Glutamatergic neuron (in vitro differentiated cells): ENCODE measurements at regions not wholly inside any gene's neighbourhood (a gene's known extent, or its start where the extent isn't known, plus 50 kb on each side); places are given as distances from the start of the nearest gene placed in this dataset.

Source experiments
- DNase-seq: peaks from one replicate; pipeline ENCODE4 v3.0.0; 2022
- H3K27ac Mint-ChIP-seq: one replicate; pipeline ENCODE4 v1.8.0; 2020; ENCODE audit warnings: mild to moderate bottlenecking, mixed read lengths, inconsistent platforms; ENCODE audit not compliant: unreplicated experiment
- H3K27me3 Mint-ChIP-seq: one replicate; pipeline ENCODE4 v1.8.0; 2020; ENCODE audit warnings: mild to moderate bottlenecking, moderate library complexity, mixed read lengths, inconsistent platforms; ENCODE audit not compliant: unreplicated experiment
- H3K36me3 Mint-ChIP-seq: one replicate; pipeline ENCODE4 v1.8.0; 2020; ENCODE audit warnings: mild to moderate bottlenecking, mixed read lengths, inconsistent platforms; ENCODE audit not compliant: unreplicated experiment
- H3K4me1 Mint-ChIP-seq: one replicate; pipeline ENCODE4 v1.8.0; 2020; ENCODE audit warnings: mild to moderate bottlenecking, low read depth, mixed read lengths, inconsistent platforms; ENCODE audit not compliant: unreplicated experiment
- H3K4me3 Mint-ChIP-seq: one replicate; pipeline ENCODE4 v1.8.0; 2020; ENCODE audit warnings: mild to moderate bottlenecking, mixed read lengths, inconsistent platforms; ENCODE audit not compliant: unreplicated experiment
- H3K9me3 Mint-ChIP-seq: one replicate; pipeline ENCODE4 v1.8.0; 2020; ENCODE audit warnings: mild to moderate bottlenecking, moderate library complexity, mixed read lengths, inconsistent platforms; ENCODE audit not compliant: unreplicated experiment
- CTCF ChIP-seq: fragments of 200-600 bp; sonication (generic); IDR thresholded peaks from one replicate; pipeline ENCODE4 v1.5.0; 2021; ENCODE audit not compliant: partially characterized antibody, unreplicated experiment

GRCh38 chr22:27509132-27509920 is 292.2 kb downstream of the MN1 start:
- Mint-ChIP-seq H3K4me3 (no peak overlapping the region), H3K9me3 (peaks cover 2% of the 10 kb centered on the region), H3K36me3 (no peaks in the 10 kb centered on the region), H3K27ac (no peak overlapping the region), H3K4me1 (no peaks in the 10 kb centered on the region), H3K27me3 (peaks cover 1% of the 10 kb centered on the region)
- DNase-seq = no peak
- TF ChIP-seq CTCF = no peak

GRCh38 chr22:27510024-27510423 is 291.5 kb downstream of the MN1 start:
- H3K27ac Mint-ChIP-seq = no peak overlapping the region

GRCh38 chr22:27512283-27512761 is 289.2 kb downstream of the MN1 start:
- DNase-seq = no peak
- Mint-ChIP-seq H3K27me3 (peaks cover 7% of the 10 kb centered on the region), H3K27ac (no peak overlapping the region)

More at GRCh38 chr22:27510024-27510423, 291.5 kb downstream of the MN1 start:
- H3K4me1 Mint-ChIP-seq = no peaks in the 10 kb centered on the region
- H3K36me3 Mint-ChIP-seq = no peaks in the 10 kb centered on the region
- peaks cover 1% of the 10 kb centered on the region for H3K27me3 Mint-ChIP-seq
- DNase-seq = no peak
- H3K9me3 Mint-ChIP-seq = peaks cover 2% of the 10 kb centered on the region
- no peak overlapping the region for H3K4me3 Mint-ChIP-seq
- no peak for TF ChIP-seq CTCF

GRCh38 chr22:27513021-27513420 is 288.5 kb downstream of the MN1 start:
- Mint-ChIP-seq H3K4me1 (no peaks in the 10 kb centered on the region), H3K36me3 (no peaks in the 10 kb centered on the region), H3K9me3 (peaks cover 2% of the 10 kb centered on the region), H3K4me3 (no peak overlapping the region), H3K27ac (no peak overlapping the region), H3K27me3 (peaks cover 7% of the 10 kb centered on the region)
- no peak for TF ChIP-seq CTCF
- DNase-seq = no peak

More at GRCh38 chr22:27512283-27512761, 289.2 kb downstream of the MN1 start:
- Mint-ChIP-seq H3K4me1 (no peaks in the 10 kb centered on the region), H3K9me3 (peaks cover 2% of the 10 kb centered on the region), H3K4me3 (no peak overlapping the region), H3K36me3 (no peaks in the 10 kb centered on the region)
- TF ChIP-seq CTCF = no peak
